GM03348 (cell line): ENCODE measurements at regions not wholly inside any gene's neighbourhood (a gene's known extent, or its start where the extent isn't known, plus 50 kb on each side); places are given as distances from the start of the nearest gene placed in this dataset.
A peak's percentile ranks its signal among the peaks of the same experiment; 100 is the strongest.
"Not testable (repeated sequence)": the region's sequence is repeated elsewhere in the genome, so short reads cannot be mapped to it uniquely, and the experiment has no call there.

Experiments
- DNase-seq: peaks from one replicate; pipeline ENCODE4 v3.0.0; 2012; ENCODE audit warnings: low spot score

GRCh38 chr21:35601211-35601610 lies 459.1 kb downstream of the SETD4 start:
- no peak for DNase-seq

DNA sequence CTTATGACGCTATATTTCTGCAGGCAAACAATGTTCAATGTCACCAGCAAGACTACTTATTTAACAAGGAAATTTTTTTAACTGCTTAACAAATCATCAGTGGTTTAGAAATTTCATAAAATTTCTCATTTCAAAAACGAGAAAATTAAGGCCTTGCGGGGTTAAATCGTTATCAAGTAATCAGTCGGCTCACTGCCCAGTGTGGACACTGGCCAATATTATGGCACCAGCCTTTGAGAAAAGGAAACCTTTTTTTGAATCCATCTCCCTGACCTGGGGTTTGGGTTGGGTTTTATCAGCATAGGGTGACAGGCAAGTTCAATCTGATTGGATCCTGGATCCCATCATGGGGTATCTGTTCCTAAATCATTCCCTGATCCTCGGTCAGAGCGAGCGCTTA lies 461.2 kb downstream of the SETD4 start:
- DNase-seq: no peak

- DNase-seq: no peak
Observed at GRCh38 chr21:35597750-35598339, 462.5 kb downstream of the SETD4 start.

DNA sequence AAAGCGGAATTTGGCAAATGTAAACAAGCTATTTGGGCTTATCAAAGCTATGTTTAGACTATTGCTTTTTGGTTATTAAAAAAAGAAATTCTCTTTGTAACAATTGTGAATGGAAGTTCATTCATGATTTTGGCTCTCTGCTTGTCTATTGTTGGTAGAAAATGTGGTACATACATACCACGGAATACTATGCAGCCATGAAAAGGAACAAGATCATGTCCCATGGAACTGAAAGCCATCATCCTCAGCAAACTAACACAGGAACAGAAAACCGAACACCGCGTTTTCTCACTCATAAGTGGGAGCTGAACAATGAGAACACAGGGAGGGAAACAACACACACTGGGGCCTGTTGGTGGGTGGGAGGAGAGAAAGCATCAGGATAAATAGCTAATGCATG lies 465.4 kb downstream of the SETD4 start:
- DNase-seq: no peak

- peak; percentile 26 for DNase-seq
Observed at GRCh38 chr21:35593000-35593502, 467.3 kb downstream of the SETD4 start.

GRCh38 chr21:35590284-35590683 lies 470.0 kb downstream of the SETD4 start:
- not testable (repeated sequence) for DNase-seq

GRCh38 chr21:35587841-35588380 lies 472.4 kb downstream of the SETD4 start:
- no peak for DNase-seq

DNA sequence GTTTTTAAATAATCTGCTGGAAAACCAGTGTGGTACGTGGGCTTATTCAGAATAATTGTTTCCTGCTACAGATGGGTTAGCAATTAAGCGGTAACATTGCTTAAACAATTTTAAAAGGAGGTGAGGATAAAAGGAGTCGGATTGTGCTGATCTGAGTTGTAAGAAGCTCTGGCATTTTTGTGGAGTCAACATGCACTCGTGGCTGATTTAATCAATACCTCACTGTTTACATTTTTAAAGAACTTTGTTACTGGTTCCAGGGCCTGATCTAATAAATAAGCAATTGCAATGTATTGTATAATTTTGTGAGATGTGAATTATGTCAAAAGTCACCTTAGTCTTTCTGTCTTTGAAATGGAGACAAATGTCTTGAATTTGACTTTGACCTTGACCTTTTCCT lies 474.0 kb downstream of the SETD4 start:
- no peak for DNase-seq

- DNase-seq: no peak
Observed at GRCh38 chr21:35585878-35586277, 474.4 kb downstream of the SETD4 start.

DNA sequence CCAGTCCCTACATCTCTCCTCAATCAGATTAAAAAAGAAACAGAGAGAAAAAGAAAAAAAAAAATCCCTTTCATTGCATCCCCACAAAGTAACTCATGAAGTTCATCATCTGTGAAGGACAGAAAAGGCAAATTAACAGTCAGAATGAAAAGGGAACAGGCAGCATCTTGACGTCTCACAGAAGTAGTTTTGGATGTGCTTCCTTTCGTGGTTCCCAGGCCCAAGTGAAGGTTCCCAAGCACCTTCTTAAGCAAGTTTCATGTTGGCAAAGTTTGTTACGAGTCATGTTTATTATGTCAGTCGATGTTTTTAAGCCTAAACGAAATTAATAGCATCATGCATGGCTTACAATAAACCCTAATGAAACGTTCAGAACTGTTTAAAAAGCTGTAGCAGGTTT lies 475.2 kb downstream of the SETD4 start:
- no peak for DNase-seq

- DNase-seq: no peak
Observed at GRCh38 chr21:35583566-35584216, 476.6 kb downstream of the SETD4 start.

DNA sequence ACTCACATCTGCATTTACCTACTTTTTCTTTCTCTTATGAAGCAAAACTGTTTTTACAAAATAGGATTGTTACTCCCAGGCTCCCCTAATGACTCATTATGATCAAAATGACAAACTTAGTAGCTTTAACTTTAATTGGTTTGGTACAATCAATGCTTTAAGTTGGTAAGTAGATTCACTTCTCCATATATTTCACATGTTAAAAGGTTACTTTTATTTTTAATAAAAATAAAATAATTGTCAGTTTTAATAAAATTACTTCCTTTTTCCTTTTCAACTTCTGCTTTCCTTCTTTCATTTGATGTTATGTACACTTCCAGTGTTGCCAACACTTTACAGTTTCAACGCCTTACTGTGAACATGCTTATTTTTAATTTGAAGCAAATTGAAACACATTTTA lies 477.6 kb downstream of the SETD4 start:
- DNase-seq: no peak

DNA sequence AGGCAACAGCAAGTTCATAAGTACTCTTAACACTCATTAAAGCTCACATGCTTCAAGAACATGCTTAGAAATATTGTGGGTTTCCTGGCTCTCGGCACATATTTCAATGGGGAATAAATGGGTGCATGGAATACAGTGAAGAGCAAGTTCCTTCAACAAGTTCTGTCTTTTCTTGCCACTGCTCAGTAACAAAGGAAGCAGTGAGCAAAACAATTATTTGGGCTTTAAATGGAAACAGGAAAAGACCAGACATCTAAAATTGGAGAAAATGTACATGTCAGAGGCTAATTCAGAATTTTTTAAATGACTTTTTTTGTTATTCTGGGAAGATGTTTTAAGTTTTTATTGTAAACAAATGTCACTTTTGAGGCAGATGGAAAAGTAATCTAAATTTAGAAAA lies 478.7 kb downstream of the SETD4 start:
- DNase-seq: no peak

DNA sequence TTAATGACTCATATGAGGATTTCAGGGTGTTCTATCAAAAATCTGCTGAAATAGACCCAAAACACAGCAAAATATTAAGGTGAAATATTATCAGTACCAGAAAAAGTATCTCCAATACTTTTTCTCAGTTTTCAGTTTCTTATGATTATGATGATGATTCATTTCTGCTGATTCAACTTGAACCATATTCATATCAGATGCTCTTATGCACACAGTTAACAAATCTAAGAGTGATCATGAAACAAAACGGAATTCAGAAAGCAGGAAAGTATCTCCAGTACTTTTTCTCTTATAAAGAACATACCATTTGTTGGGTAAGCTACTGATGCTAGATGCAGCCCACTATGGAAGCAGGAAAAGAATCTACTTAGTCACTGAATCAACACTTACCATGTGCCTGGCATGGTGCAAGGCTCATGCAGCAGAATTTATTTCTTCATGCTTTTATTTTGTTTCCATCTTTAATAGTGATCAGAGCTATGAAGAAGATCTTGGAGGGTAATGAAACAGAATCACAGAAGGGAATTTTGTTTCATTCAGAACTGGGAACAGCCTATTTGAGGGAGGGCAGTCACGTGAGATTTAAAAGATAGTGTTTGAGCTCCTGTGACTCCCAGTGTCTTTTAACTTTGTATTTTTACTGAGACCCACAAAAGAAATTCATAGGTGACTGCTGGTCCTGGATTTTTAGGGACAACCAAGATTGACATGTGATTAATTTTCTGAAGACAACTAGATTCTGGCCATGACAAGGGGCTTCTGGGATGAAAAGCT lies 480.6 kb downstream of the SETD4 start:
- no peak for DNase-seq

GRCh38 chr21:35578831-35579471 lies 481.4 kb downstream of the SETD4 start:
- DNase-seq: no peak

DNA sequence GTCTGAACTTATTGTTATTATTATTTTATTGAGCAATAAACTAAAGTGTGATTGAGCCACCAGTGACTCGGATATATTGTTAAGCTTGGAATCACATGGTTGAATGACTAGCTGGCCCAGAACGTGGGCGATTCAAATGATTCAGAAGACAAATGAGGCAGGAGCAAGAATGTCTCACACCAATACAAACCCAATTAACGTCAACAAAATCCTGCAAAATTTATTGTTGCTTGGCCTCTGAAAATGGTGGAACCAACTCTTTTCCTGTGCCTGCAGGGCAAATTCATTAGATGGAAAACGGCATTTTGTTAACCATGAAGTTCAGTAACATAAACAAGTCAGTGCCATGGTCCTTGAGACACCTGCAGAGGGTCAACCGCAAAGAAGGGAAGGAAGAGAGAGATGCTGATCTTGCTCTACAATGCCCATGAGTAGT lies 482.0 kb downstream of the SETD4 start:
- peak; percentile 79 for DNase-seq

DNA sequence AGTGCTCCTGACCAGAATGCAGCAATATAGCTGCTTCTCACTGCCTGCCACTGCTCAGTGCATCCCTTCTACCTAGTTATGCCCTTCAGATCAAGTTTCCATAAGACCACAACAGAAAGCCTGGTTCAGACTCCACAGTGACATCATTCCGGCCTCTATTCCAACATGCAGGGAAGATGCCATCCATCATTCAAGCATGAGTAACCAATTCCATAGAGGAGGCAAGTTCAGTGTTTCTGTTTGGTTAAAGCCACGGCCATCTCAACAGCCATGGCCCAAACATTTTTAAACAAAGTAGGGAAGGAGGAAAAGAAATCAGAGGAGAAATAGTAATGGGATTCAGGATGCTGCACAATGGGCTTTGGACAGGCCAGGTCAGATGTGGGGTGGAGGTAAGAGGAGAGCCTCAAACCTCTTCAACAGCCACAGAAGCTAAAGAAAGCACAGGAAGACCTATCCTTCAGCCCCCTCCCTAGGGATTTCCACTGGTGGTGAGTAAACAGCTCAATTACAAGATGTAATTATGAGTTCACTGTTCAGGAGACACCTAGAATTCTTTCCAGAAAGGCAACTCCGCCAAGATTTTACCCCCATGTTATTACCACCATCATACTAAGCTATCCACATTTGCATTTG lies 484.9 kb downstream of the SETD4 start:
- DNase-seq: peak; percentile 38

- no peak for DNase-seq
Observed at GRCh38 chr21:35573472-35574374, 486.6 kb downstream of the SETD4 start.

GRCh38 chr21:35571910-35572309 lies 488.4 kb downstream of the SETD4 start:
- no peak for DNase-seq

DNA sequence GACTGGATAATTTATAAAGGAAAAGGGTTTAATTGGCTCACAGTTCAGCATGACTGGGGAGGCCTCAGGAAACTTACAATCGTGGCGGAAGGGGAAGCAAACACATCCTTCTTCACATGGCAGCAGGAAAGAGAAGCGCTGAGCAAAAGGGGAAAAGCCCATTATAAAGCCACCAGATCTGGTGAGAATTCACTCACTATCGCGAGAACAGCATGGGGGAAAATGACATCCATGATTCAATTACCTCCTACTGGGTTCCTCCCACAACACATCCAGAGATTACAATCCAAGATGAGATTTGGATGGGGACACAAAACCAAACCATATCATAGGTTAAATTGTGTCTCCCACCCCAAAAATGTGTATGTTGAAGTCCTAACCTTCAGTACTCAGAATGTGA lies 491.7 kb downstream of the SETD4 start:
- no peak for DNase-seq

DNA sequence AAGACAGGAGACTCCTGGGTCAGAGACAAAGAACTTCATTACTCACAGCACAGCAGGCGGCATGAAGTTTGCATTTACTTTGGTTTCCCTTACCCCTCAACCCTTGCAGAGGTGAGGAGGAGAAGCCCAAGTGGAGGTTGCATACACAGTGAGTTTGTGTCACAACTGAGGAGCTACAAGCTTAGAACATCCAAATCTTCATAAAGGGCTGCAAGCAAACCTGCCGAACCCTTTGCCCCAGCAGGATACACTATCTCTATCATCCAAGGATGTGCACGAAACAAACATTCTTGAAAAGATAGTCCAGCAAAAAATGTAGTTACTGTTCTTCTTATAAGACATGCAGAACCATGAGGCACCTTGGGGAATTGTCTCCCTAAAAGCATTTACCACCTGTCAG lies 493.5 kb downstream of the SETD4 start:
- DNase-seq: no peak
